NCI-H748 treated with DMSO at 0.1 percent for 48 hours (cell line): ENCODE measurements at regions not wholly inside any gene's neighbourhood (a gene's known extent, or its start where the extent isn't known, plus 50 kb on each side); places are given as distances from the start of the nearest gene placed in this dataset.
"Not testable (repeated sequence)": the region's sequence is repeated elsewhere in the genome, so short reads cannot be mapped to it uniquely, and the experiment has no call there.

Source experiments
- DNase-seq: peaks from one replicate; lab custom pipeline; 2025; lab: John Stamatoyannopoulos, UW

DNA sequence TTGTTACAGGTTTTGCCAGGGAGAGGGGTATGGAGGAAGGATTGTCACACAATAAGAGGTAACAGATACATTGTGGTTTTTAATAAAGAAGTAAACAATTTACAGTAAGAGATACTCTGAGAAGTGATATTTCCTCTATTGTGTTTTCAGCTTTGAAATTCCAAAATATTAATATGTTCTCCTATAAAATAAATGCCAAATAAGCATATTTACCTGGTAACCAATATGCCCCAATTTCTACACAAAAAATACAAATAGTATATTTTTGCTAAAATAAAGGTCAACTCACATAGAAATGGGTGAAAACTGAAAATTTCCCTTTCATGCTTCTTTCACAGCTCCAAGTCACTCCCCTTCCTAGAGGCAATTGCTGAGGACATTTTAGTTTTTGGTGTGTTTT, 437.4 kb upstream of the UBE2E2 start:
- DNase-seq: no peak

- no peak for DNase-seq
Measured at GRCh38 chr3:22777834-22778233, 425.3 kb upstream of the UBE2E2 start.

- no peak for DNase-seq
Measured at GRCh38 chr3:22779737-22780136, 423.4 kb upstream of the UBE2E2 start.

DNA sequence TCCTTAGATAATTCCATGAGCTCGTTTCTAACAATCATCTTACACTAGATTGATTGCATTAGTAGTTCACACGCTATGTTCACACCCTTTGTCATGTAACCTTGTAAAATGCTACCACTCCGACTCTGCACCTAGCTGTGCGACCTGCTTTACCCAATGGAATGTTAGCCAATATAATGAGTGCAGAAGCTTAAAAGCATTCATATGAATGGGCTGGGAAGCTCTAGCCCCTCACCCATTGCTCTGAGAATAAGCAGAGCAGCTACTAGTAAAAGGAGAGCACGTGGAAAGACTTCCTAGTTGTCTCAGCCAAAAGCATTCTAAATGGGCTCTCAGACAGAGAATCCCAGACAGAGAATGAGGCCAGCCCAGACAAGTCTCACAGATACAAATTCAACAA, 410.6 kb upstream of the UBE2E2 start:
- no peak for DNase-seq

GRCh38 chr3:22795917-22796316, 407.2 kb upstream of the UBE2E2 start:
- DNase-seq: no peak

DNA sequence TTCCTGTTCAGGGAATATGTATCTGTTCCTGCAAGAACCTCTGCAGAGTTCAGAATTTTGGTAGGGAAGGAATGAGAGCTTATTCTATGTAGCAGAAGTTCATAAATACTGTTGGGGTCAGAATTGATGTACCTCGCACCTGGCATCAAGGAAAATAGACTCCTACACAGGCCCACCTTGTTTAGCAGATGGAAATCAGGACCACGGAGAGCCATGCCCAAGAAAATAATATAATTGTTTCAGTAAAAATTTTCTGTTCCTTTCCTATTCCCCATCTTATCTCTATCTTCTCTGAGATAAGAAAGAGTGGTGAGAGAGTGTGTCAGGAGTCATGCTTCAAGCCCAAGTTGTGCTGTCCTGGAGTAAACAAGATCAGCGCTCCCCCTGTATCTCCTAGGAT, 404.7 kb upstream of the UBE2E2 start:
- DNase-seq: no peak

- no peak for DNase-seq
Measured at GRCh38 chr3:22819209-22819608, 383.9 kb upstream of the UBE2E2 start.

DNA sequence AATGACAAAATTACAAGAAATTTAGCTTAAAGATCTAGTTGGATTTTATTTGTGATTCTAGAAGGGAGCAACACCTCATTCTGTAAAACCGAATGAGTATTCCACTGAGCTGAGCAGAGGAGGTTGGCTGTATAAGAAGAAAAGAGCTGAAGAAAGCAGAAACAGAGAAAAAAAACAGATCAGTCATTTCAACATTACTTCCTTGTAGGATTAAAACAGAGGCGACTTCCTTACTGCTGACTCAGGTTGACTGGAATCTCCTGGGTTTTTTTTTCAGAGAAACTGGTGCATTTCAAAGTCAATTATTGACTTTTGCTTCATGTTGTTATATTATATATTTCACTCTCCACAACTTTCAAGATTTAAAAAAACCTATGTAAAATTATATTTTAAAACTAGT, 368.1 kb upstream of the UBE2E2 start:
- no peak for DNase-seq

DNA sequence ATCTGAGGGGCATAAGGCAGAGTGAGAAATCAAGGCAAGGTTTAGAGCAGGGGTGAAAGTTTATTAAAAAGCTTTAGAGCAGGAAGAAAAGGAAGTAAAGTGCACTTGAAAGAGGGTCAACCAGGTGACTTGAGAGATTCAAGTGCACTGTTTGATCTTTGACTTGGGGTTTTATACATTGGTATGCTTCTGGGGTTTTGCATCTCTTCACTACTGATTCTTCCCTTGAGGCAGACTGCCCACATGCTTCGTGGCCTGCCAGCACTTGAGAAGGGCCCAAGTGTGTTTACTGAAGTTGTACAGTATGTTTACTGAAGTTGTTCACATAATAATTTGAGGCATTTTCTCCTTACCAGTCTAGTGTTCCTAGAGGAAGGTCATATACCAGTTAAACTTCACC, 367.0 kb upstream of the UBE2E2 start:
- no peak for DNase-seq

- no peak for DNase-seq
Measured at GRCh38 chr3:22843854-22844253, 359.3 kb upstream of the UBE2E2 start.

DNA sequence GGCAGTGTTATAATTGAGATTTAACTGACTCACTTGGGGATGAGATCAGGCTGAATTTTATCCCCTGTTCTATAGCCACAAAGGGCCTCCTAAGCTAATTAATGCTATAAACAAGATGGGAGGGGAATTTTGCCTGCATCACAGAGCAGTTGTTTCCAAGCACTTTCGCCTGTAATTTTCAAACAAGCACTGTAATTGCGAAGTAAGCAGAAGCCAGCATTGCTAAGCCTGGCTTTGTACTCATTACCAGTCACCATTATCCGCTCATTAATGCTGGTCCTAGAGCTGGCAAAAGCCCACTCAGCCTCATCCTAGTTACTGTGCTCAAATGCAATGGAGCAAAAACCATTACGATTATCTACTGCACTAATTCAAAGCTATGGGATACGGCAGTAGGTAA, 356.6 kb upstream of the UBE2E2 start:
- DNase-seq: no peak

DNA sequence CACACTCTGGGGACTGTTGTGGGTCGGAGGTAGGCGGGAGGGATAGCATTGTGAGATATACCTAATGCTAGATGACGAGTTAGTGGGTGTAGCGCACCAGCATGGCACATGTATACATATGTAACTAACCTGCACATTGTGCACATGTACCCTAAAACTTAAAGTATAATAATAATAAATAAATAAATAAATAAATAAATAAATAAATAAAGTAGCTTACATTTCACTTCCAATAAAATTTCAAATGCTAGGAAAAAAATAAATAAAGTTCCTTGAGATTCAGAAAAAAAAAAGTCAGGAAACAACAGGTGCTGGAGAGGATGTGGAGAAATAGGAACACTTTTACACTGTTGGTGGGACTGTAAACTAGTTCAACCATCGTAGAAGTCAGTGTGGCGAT, 353.5 kb upstream of the UBE2E2 start:
- DNase-seq: not testable (repeated sequence)

DNA sequence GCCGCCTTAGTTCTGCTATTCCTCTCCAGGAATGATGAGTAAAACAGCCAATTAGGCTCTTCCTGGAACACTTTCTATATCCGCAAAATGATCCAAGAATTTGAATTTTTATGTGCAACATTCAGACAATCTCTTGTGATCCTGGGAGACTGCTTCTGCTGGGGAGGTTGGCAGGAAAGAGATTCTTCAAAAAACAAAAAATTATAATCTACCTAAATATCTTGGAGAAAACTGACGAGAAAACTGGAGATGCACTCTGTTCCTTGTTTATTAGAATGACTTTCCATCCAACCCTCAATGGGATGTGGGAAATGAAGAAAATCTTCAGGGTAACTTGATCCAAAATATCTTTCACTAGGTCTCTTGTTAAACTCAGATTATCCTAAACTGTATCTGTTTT, 346.3 kb upstream of the UBE2E2 start:
- no peak for DNase-seq

DNA sequence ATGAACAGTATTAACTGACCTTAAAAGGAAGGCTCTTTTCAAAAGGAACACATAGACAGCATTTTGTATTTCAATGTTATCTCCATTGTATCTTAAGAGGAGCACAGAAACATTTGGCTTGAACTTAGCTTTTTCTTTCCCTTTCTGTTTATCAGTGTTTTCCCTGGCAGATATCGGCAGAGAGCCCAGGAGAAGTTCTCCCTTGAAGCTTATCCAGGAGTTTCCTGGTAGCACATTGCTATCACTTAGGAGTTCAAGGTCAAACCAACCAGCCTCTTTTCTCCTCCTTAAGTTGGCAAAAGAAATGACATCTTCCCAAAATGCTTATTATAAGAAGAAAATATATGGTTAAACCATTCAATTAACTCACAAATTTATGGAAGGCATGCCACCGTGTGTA, 344.6 kb upstream of the UBE2E2 start:
- no peak for DNase-seq

DNA sequence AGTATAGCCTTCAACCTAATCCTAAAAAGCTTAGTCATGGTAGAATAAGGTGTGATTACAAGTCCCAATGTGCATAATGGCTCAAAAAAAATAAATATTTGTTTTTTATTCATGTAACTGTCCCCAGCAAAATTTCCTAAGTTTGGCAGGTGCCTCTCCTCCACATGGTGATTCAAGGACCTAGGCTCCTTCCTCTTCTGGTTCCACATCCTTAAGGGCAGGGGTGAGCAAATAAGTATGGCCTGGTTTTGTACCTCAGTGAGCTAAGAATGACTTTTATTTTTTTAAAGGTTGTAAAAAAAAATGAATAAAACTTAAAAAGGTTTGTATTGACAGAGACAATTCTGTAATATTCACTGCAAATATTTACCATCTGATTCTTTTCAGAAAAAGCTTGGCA, 343.5 kb upstream of the UBE2E2 start:
- DNase-seq: no peak

- DNase-seq: no peak
Measured at GRCh38 chr3:22861426-22861825, 341.7 kb upstream of the UBE2E2 start.

- no peak for DNase-seq
Measured at GRCh38 chr3:22862111-22862510, 341.0 kb upstream of the UBE2E2 start.

GRCh38 chr3:22882834-22883233, 320.3 kb upstream of the UBE2E2 start:
- not testable (repeated sequence) for DNase-seq

DNA sequence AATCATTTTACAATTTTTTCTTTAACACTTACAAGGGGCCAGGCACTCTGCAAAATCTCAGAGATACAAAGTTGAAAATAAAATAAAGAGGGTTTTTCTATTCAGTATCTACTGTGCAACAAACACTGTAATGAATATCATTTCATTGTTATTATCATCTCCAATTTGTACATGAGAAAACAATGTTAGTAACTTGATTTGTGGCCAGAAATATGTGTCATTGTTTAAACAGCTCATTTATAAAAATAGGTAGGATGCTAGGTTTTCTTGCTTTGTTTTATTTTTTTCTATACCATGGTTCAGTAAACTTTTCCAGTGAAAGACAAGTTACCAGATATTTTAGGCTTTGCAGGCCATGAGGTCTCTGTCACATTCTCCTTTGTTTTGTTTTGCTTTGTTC, 318.1 kb upstream of the UBE2E2 start:
- no peak for DNase-seq

- no peak for DNase-seq
Measured at GRCh38 chr3:22885574-22886341, 317.4 kb upstream of the UBE2E2 start.

GRCh38 chr3:22886439-22887068, 316.6 kb upstream of the UBE2E2 start:
- DNase-seq: no peak

DNA sequence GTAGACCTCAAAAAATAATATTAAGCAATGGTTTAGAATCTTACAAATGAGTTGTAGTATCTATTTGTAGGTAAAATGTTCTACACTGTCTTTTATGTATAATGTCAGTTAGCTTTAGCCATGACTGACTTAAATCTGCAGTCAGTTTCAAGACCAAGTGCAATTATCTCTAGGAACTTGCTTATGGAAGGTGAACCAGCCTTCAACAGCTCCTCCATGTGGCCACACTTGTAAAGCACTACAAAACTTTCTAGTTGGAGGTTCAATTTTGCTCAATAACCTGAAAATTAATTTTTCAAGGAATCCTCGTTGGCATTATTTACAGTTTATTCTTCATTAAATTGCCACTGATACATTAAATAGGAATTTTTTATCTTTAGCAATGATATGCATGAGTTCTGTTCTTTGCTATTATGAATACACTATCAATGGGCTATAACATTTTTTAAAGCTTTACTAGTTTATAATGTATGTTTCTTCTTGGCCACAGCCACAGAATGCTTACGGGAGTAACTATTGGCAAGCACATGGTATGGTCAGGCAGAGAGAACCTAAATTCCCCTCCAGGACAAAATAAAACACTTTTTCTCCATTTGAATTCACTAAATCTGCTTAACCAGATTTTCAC, 315.3 kb upstream of the UBE2E2 start:
- DNase-seq: peak; percentile 23

DNA sequence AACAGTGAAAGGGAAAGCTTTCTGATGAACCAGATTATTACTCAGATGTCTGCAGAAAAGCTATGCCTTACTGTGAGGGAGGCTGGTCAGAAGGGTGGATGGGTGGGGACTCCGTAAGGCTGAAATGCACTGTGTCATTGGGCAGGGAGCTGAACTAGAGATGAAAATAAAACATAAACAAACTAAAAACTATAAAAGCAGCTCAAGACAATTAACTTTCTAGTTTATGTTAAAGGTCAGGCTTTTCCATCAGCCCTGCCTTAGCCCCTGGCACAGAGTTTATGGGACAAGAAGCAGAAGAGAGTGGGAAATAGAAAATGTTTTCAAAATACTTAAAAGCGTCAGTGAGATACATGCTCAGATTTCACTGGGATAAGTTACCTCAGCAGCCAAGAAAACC, 310.0 kb upstream of the UBE2E2 start:
- DNase-seq: no peak
